K562 (cell line): ENCODE measurements at regions not wholly inside any gene's neighbourhood (a gene's known extent, or its start where the extent isn't known, plus 50 kb on each side); places are given as distances from the start of the nearest gene placed in this dataset.

ENCODE experiments used
- ATAC-seq: fragments of 200-7000 bp; cut with Tn5 transposase; 3 replicates; pipeline ENCODE4 v1.9.1; 2020; ENCODE audit warnings: moderate library complexity
- BruUV-seq: library from RNA; stranded (reverse); fragments of 400-500 nt; replicated peaks from 2 replicates; lab custom pipeline; 2021; lab: Mats Ljungman, UMichigan
- CTCF ChIA-PET: fragments of 300-600 bp; formaldehyde crosslinking; extraction: SDS; loops from one replicate; lab custom pipeline; 2021; ENCODE audit warnings: low intra/inter-chr PET ratio; lab: Yijun Ruan, JAX
- POLR2A ChIA-PET: fragments of 300-600, 350-650 bp; sonication (Branson Sonifier 250); formaldehyde crosslinking; extraction: SDS; loops from one replicate; lab custom pipeline; 2021; ENCODE audit warnings: antibody characterized with exemption, inconsistent platforms; lab: Yijun Ruan, JAX
- DNase-seq, 4 experiments: peaks; one replicate each; pipeline versions ENCODE4 v3.0.0 to v3.0.0-alpha.2; 2011 to 2018; ENCODE audit warnings: low spot score in 3 of 4, mixed read lengths in 3 of 4; ENCODE audit errors: extremely low read depth in 1 of 4
- FAIRE-seq: peaks from 2 replicates; lab custom pipeline; 2011; peaks lifted over from hg19 to GRCh38; lab: Jason Lieb, UNC
- H2AFZ ChIP-seq: 2 replicates; pipeline ENCODE4 v1.6.0; 2011; ENCODE audit warnings: low read depth, low read length, control low read depth, inconsistent platforms
- H3K27ac ChIP-seq: fragments of 200-600 bp; 3 replicates; pipeline ENCODE4 v1.8.0; 2011; ENCODE audit warnings: low read depth, mild to moderate bottlenecking, control low read depth, inconsistent platforms, low read length, moderate library complexity, mixed read lengths; ENCODE audit errors: extremely low read depth
- H3K27me3 ChIP-seq, 2 experiments: fragments of 300-600 bp in 1 of 2; 2 replicates in 1 of 2; 3 replicates in 1 of 2; pipeline versions ENCODE4 v1.6.0 to v1.8.0; 2011; ENCODE audit warnings: inconsistent platforms in 2 of 2, low read length in 2 of 2, mild to moderate bottlenecking in 1 of 2, mixed read lengths in 1 of 2, moderate library complexity in 1 of 2; ENCODE audit not compliant: control insufficient read depth in 2 of 2, insufficient read depth in 2 of 2
- H3K36me3 ChIP-seq: fragments of 300-600 bp; 3 replicates; pipeline ENCODE4 v1.8.0; 2011; ENCODE audit warnings: mild to moderate bottlenecking, low read length, inconsistent platforms; ENCODE audit not compliant: control insufficient read depth, insufficient read depth
- H3K4me1 ChIP-seq, 2 experiments: fragments of 200-600 bp in 1 of 2; replicated peaks in 1 of 2; 2 replicates in 1 of 2; 3 replicates in 1 of 2; pipeline versions ENCODE4 v1.5.1 to v1.8.0; 2011; ENCODE audit warnings: inconsistent platforms in 2 of 2, low read length in 2 of 2, mild to moderate bottlenecking in 1 of 2, mixed read lengths in 1 of 2, moderate library complexity in 1 of 2; ENCODE audit not compliant: control insufficient read depth in 2 of 2, insufficient read depth in 2 of 2
- H3K4me2 ChIP-seq: 2 replicates; pipeline ENCODE4 v1.6.1; 2011; ENCODE audit warnings: low read length, control low read depth, inconsistent platforms, mixed read lengths; ENCODE audit not compliant: insufficient read depth
- H3K4me3 ChIP-seq: fragments of 200-600 bp; sonication (generic), shearing (Covaris generic); 2 replicates; pipeline ENCODE4 v1.5.1; 2016; ENCODE audit warnings: control low read depth, inconsistent platforms
- H3K79me2 ChIP-seq: fragments of 200-600 bp; 3 replicates; pipeline ENCODE4 v1.8.0; 2011; ENCODE audit warnings: low read length, inconsistent platforms; ENCODE audit not compliant: control insufficient read depth, insufficient read depth
- H3K9ac ChIP-seq, 2 experiments: 2 replicates each; pipeline versions ENCODE4 v1.6.0 to v1.6.1; 2011; ENCODE audit warnings: low read depth in 2 of 2, low read length in 2 of 2, control low read depth in 1 of 2, inconsistent platforms in 1 of 2, mild to moderate bottlenecking in 1 of 2, mixed read lengths in 1 of 2; ENCODE audit not compliant: insufficient read depth in 1 of 2
- H3K9me1 ChIP-seq: one replicate; pipeline ENCODE4 v1.6.0; 2011; ENCODE audit warnings: inconsistent platforms, mild to moderate bottlenecking, low read length, moderate library complexity; ENCODE audit not compliant: control insufficient read depth, insufficient read depth
- H3K9me3 ChIP-seq: replicated peaks from 2 replicates; pipeline ENCODE4 v1.5.1; 2011; ENCODE audit warnings: low read depth, low read length, inconsistent platforms; ENCODE audit not compliant: control insufficient read depth, insufficient read depth
- H4K20me1 ChIP-seq: replicated peaks from 2 replicates; pipeline ENCODE4 v1.6.1; 2011; ENCODE audit warnings: low read length, inconsistent platforms, mixed read lengths; ENCODE audit not compliant: control insufficient read depth, insufficient read depth
- JUNB ChIP-seq: fragments of 450-650 bp; formaldehyde crosslinking; conservative IDR thresholded peaks from 2 replicates; pipeline ENCODE4 v1.4.0; 2020; ENCODE audit warnings: mild to moderate bottlenecking
- KAT8 ChIP-seq: fragments of 450-650 bp; IDR thresholded peaks from 2 replicates; pipeline ENCODE4 v1.6.1; 2016; ENCODE audit warnings: low read depth, mild to moderate bottlenecking
- MEF2A ChIP-seq: IDR thresholded peaks from 2 replicates; pipeline ENCODE4 v1.6.1; 2011; ENCODE audit warnings: low read depth, mild to moderate bottlenecking, low read length, moderate library complexity; ENCODE audit not compliant: control insufficient read depth
- NR2F6 ChIP-seq: fragments of 450-650 bp; formaldehyde crosslinking; IDR thresholded peaks from 2 replicates; pipeline ENCODE4 v1.4.0; 2020; ENCODE audit warnings: mild to moderate bottlenecking
- PHB2 ChIP-seq: fragments of 450-650 bp; IDR thresholded peaks from 2 replicates; pipeline ENCODE4 v1.6.1; 2017; ENCODE audit warnings: low read depth
- PTBP1 ChIP-seq: fragments of 200-400 bp; formaldehyde crosslinking; IDR thresholded peaks from 2 replicates; pipeline ENCODE4 v1.6.1; 2017; ENCODE audit warnings: low read depth, low read length
- RCOR1 ChIP-seq, 2 experiments: IDR thresholded peaks; 2 replicates each; pipeline ENCODE4 v1.6.1; 2012; ENCODE audit warnings: low read depth in 2 of 2, low read length in 2 of 2, borderline replicate concordance in 1 of 2, improper control_type of control experiment in 1 of 2
- SMARCA5 ChIP-seq: fragments of 450-650 bp; IDR thresholded peaks from 2 replicates; pipeline ENCODE4 v1.6.1; 2016
- ZBTB8A ChIP-seq: fragments of 450-650 bp; IDR thresholded peaks from 2 replicates; pipeline ENCODE4 v1.6.1; 2018; ENCODE audit warnings: mild to moderate bottlenecking, moderate library complexity; ENCODE audit not compliant: partially characterized antibody
- ZFP30 ChIP-seq: fragments of 250-450 bp; sonication (Bioruptor Pico); IDR thresholded peaks from 2 replicates; pipeline ENCODE4 v1.8.0; 2022; ENCODE audit warnings: moderate library complexity, mild to moderate bottlenecking, inconsistent platforms, borderline replicate concordance
- ZNF174 ChIP-seq: fragments of 250-450 bp; sonication (Bioruptor Pico); IDR thresholded peaks from 2 replicates; pipeline ENCODE4 v1.4.0; 2020; ENCODE audit warnings: mild to moderate bottlenecking
- ZNF347 ChIP-seq: fragments of 450-650 bp; formaldehyde crosslinking; IDR thresholded peaks from 2 replicates; pipeline ENCODE4 v1.4.0; 2020; ENCODE audit warnings: low read depth, mild to moderate bottlenecking, moderate library complexity
- ZNF780A ChIP-seq: fragments of 250-450 bp; sonication (Bioruptor Pico); IDR thresholded peaks from 2 replicates; pipeline ENCODE4 v1.5.0; 2021; ENCODE audit warnings: mild to moderate bottlenecking
- ZNF785 ChIP-seq: fragments of 250-450 bp; sonication (Bioruptor Pico); IDR thresholded peaks from 2 replicates; pipeline ENCODE4 v1.4.0; 2020; ENCODE audit warnings: mild to moderate bottlenecking
- ZNF79 ChIP-seq: fragments of 250-450 bp; sonication (Bioruptor Pico); IDR thresholded peaks from 2 replicates; pipeline ENCODE4 v1.4.0; 2020; ENCODE audit warnings: low read depth, mild to moderate bottlenecking, moderate library complexity
- WGBS: fragments of 100-300 bp; shearing (Covaris generic); methylation state at CpG from one replicate; pipeline ENCODE4 v1.1.6; 2016; ENCODE audit warnings: low coverage, mixed read lengths; ENCODE audit not compliant: insufficient coverage; ENCODE audit errors: missing lambda C conversion rate; 5-methylcytosine and 5-hydroxymethylcytosine counted together
- in situ Hi-C: fragments of 300-500 bp; cut with MboI; formaldehyde crosslinking; loops from 4 replicates; pipeline ENCODE4 v1.15.0; 2018; ENCODE audit warnings: inconsistent platforms, mixed read lengths
- intact Hi-C: fragments of 100-400 bp; cut with micrococcal nuclease; formaldehyde crosslinking; loops from 2 replicates; pipeline ENCODE4 v1.14.2; 2022
- TF ChIP-seq, protein P1 (sequence below): fragments of 450-650 bp; IDR thresholded peaks from 2 replicates; pipeline ENCODE4 v1.6.1; 2014; ENCODE audit warnings: low read depth, mild to moderate bottlenecking, moderate library complexity, borderline replicate concordance
- TF ChIP-seq, protein P2 (sequence below): sonication (generic); formaldehyde crosslinking; IDR thresholded peaks from 2 replicates; pipeline ENCODE4 v1.8.0; 2022; ENCODE audit warnings: mild to moderate bottlenecking, missing genetic modification reagents

DNA sequence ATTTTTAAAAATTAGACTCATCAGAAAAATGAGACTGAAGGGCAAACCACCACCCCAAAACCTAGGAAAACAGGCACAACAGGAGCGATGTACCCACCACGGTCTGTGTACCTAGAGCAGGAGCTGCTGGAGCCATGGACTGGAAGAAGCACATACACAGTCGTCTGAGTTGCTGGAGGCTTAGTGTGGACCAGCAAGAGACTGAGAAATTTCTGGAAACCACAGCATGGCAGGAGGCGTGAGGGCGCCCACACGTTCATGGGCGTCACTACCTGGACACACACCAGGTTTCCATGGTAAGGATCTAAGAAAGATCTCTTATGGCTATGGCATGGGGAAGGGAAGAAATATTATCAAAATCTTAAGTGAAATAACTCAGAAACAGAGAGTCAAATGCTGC lies 91.9 kb downstream of the MED10 start:
- 2% methylated on average over 7 of the region's 7 CpGs for WGBS
- TF ChIP-seq KAT8 (no peak), JUNB (no peak), MEF2A (no peak), PHB2 (no peak), NR2F6 (CRISPR knock-in tag) (no peak), ZBTB8A (no peak), ZNF785 (CRISPR knock-in tag) (no peak), ZNF780A (CRISPR knock-in tag) (no peak), SMARCA5 (no peak), PTBP1 (no peak), RCOR1 (IDR thresholded peaks at IDR 0.05; ENCODE audit: borderline replicate concordance in 1 of 2, low read depth in 2 of 2, low read length in 2 of 2) (no peak), ZNF174 (CRISPR knock-in tag) (no peak), ZNF347 (CRISPR knock-in tag) (no peak), ZFP30 (no peak), ZNF79 (no peak)
- TF ChIP-seq, protein P1, sequence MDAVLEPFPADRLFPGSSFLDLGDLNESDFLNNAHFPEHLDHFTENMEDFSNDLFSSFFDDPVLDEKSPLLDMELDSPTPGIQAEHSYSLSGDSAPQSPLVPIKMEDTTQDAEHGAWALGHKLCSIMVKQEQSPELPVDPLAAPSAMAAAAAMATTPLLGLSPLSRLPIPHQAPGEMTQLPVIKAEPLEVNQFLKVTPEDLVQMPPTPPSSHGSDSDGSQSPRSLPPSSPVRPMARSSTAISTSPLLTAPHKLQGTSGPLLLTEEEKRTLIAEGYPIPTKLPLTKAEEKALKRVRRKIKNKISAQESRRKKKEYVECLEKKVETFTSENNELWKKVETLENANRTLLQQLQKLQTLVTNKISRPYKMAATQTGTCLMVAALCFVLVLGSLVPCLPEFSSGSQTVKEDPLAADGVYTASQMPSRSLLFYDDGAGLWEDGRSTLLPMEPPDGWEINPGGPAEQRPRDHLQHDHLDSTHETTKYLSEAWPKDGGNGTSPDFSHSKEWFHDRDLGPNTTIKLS: no peak
- TF ChIP-seq, protein P2, sequence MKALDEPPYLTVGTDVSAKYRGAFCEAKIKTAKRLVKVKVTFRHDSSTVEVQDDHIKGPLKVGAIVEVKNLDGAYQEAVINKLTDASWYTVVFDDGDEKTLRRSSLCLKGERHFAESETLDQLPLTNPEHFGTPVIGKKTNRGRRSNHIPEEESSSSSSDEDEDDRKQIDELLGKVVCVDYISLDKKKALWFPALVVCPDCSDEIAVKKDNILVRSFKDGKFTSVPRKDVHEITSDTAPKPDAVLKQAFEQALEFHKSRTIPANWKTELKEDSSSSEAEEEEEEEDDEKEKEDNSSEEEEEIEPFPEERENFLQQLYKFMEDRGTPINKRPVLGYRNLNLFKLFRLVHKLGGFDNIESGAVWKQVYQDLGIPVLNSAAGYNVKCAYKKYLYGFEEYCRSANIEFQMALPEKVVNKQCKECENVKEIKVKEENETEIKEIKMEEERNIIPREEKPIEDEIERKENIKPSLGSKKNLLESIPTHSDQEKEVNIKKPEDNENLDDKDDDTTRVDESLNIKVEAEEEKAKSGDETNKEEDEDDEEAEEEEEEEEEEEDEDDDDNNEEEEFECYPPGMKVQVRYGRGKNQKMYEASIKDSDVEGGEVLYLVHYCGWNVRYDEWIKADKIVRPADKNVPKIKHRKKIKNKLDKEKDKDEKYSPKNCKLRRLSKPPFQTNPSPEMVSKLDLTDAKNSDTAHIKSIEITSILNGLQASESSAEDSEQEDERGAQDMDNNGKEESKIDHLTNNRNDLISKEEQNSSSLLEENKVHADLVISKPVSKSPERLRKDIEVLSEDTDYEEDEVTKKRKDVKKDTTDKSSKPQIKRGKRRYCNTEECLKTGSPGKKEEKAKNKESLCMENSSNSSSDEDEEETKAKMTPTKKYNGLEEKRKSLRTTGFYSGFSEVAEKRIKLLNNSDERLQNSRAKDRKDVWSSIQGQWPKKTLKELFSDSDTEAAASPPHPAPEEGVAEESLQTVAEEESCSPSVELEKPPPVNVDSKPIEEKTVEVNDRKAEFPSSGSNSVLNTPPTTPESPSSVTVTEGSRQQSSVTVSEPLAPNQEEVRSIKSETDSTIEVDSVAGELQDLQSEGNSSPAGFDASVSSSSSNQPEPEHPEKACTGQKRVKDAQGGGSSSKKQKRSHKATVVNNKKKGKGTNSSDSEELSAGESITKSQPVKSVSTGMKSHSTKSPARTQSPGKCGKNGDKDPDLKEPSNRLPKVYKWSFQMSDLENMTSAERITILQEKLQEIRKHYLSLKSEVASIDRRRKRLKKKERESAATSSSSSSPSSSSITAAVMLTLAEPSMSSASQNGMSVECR (CRISPR knock-in tag): no peak
- no peak for DNase-seq
- intact Hi-C loops (no loop called here), in situ Hi-C loops (no loop called here)
- Histone ChIP-seq H3K4me3 (no peak overlapping the region), H3K27ac (no peak overlapping the region), H2AFZ (no peak overlapping the region), H3K27me3 (peaks cover 0 to 5% of the 10 kb centered on the region in 2 experiments; a peak in 1 of 5 replicates), H3K9ac (no peak overlapping the region), H3K4me2 (no peak overlapping the region), H3K4me1 (no peaks in the 10 kb centered on the region), H3K9me3 (no peaks in the 10 kb centered on the region), H3K36me3 (no peaks in the 10 kb centered on the region), H3K79me2 (no peaks in the 10 kb centered on the region), H4K20me1 (no peaks in the 10 kb centered on the region), H3K9me1 (no peaks in the 10 kb centered on the region)
- FAIRE-seq: no peak
- POLR2A ChIA-PET: no interaction called here
- CTCF ChIA-PET: no interaction called here
- no TSS peak for BruUV-seq
- no peak for ATAC-seq
